WTC11 (cell line): ENCODE measurements at regions not wholly inside any gene's neighbourhood (a gene's known extent, or its start where the extent isn't known, plus 50 kb on each side); places are given as distances from the start of the nearest gene placed in this dataset.

Experiments
- ATAC-seq: fragments of 200-7000 bp; cut with Tn5 transposase; 2 replicates; pipeline ENCODE4 v1.10.0; 2021; ENCODE audit warnings: mild to moderate bottlenecking, moderate library complexity
- CTCF ChIA-PET: fragments of 300-600 bp; sonication (Branson Sonifier 250); formaldehyde crosslinking; loops from one replicate; lab custom pipeline; 2021; ENCODE audit warnings: antibody characterized with exemption; lab: Charles Lee
- POLR2A ChIA-PET: fragments of 350-600 bp; sonication (Branson Sonifier 250); formaldehyde crosslinking; loops from one replicate; lab custom pipeline; 2021; ENCODE audit warnings: antibody characterized with exemption; lab: Charles Lee
- DNase-seq: peaks from one replicate; pipeline ENCODE4 v3.0.0; 2021; ENCODE audit warnings: low spot score
- H3K27ac Mint-ChIP-seq: 2 replicates; pipeline ENCODE4 v1.8.0; 2021; ENCODE audit warnings: mixed read lengths
- H3K27me3 Mint-ChIP-seq: 2 replicates; pipeline ENCODE4 v1.8.0; 2021; ENCODE audit warnings: low read depth, mild to moderate bottlenecking, moderate library complexity, mixed read lengths
- H3K36me3 Mint-ChIP-seq: 2 replicates; pipeline ENCODE4 v1.8.0; 2021; ENCODE audit warnings: mixed read lengths
- H3K4me1 Mint-ChIP-seq: 2 replicates; pipeline ENCODE4 v1.8.0; 2022; ENCODE audit warnings: mixed read lengths
- H3K4me3 Mint-ChIP-seq: 2 replicates; pipeline ENCODE4 v1.8.0; 2021; ENCODE audit warnings: mild to moderate bottlenecking, moderate library complexity, mixed read lengths
- H3K9me3 Mint-ChIP-seq: 2 replicates; pipeline ENCODE4 v1.8.0; 2021; ENCODE audit warnings: mixed read lengths
- EMX1 ChIP-seq: fragments of 250-450 bp; sonication (Bioruptor Pico); IDR thresholded peaks from 2 replicates; pipeline ENCODE4 v1.8.0; 2021; ENCODE audit warnings: mild to moderate bottlenecking
- FOXP1 ChIP-seq: sonication (generic); formaldehyde crosslinking; IDR thresholded peaks from 2 replicates; pipeline ENCODE4 v1.8.0; 2022; ENCODE audit warnings: missing genetic modification reagents, mild to moderate bottlenecking, moderate library complexity, borderline replicate concordance
- GTF2I ChIP-seq: fragments of 250-450 bp; sonication (Bioruptor Pico); conservative IDR thresholded peaks from 2 replicates; pipeline ENCODE4 v1.4.0; 2021; ENCODE audit warnings: mild to moderate bottlenecking
- IRF2 ChIP-seq: sonication (generic); formaldehyde crosslinking; IDR thresholded peaks from 2 replicates; pipeline ENCODE4 v1.8.0; 2022; ENCODE audit warnings: low read depth, missing genetic modification reagents, borderline replicate concordance
- JUN ChIP-seq: sonication (generic); formaldehyde crosslinking; IDR thresholded peaks from 2 replicates; pipeline ENCODE4 v1.8.0; 2023; ENCODE audit warnings: mild to moderate bottlenecking, missing genetic modification reagents
- MYBL2 ChIP-seq: sonication (generic); formaldehyde crosslinking; IDR thresholded peaks from 2 replicates; pipeline ENCODE4 v1.8.1; 2023; ENCODE audit warnings: mild to moderate bottlenecking, moderate library complexity, missing genetic modification reagents
- TP53 ChIP-seq: sonication (generic); formaldehyde crosslinking; IDR thresholded peaks from 2 replicates; pipeline ENCODE4 v1.8.1; 2023; ENCODE audit warnings: mild to moderate bottlenecking, missing genetic modification reagents
- ZNF396 ChIP-seq: fragments of 250-450 bp; sonication (Bioruptor Pico); IDR thresholded peaks from 2 replicates; pipeline ENCODE4 v1.8.0; 2021; ENCODE audit warnings: mild to moderate bottlenecking, moderate library complexity, borderline replicate concordance
- TF ChIP-seq, protein P1 (sequence below): sonication (generic); formaldehyde crosslinking; conservative IDR thresholded peaks from 2 replicates; pipeline ENCODE4 v1.8.1; 2022; ENCODE audit warnings: mild to moderate bottlenecking, missing genetic modification reagents
- TF ChIP-seq, protein P2 (sequence below): sonication (generic); formaldehyde crosslinking; IDR thresholded peaks from 2 replicates; pipeline ENCODE4 v1.8.1; 2023; ENCODE audit warnings: mild to moderate bottlenecking, missing genetic modification reagents, moderate library complexity
- TF ChIP-seq, protein P3 (sequence below): sonication (generic); formaldehyde crosslinking; IDR thresholded peaks from 2 replicates; pipeline ENCODE4 v1.8.0; 2022; ENCODE audit warnings: mild to moderate bottlenecking, missing genetic modification reagents
- TF ChIP-seq, protein P4 (sequence below): sonication (generic); formaldehyde crosslinking; IDR thresholded peaks from 2 replicates; pipeline ENCODE4 v1.8.1; 2023; ENCODE audit warnings: mild to moderate bottlenecking, missing genetic modification reagents
- TF ChIP-seq, protein P5 (sequence below): fragments of 250-450 bp; sonication (Bioruptor Pico); conservative IDR thresholded peaks from 2 replicates; pipeline ENCODE4 v1.9.0; 2021; ENCODE audit warnings: mild to moderate bottlenecking
- TF ChIP-seq, protein P6 (sequence below): sonication (generic); formaldehyde crosslinking; IDR thresholded peaks from 2 replicates; pipeline ENCODE4 v1.8.0; 2023; ENCODE audit warnings: missing genetic modification reagents
- TF ChIP-seq, protein P7 (sequence below): fragments of 250-450 bp; sonication (Bioruptor Pico); IDR thresholded peaks from 2 replicates; pipeline ENCODE4 v1.9.0; 2021; ENCODE audit warnings: mild to moderate bottlenecking
- TF ChIP-seq, protein P8 (sequence below): sonication (generic); formaldehyde crosslinking; IDR thresholded peaks from 2 replicates; pipeline ENCODE4 v1.8.0; 2022; ENCODE audit warnings: missing genetic modification reagents

DNA sequence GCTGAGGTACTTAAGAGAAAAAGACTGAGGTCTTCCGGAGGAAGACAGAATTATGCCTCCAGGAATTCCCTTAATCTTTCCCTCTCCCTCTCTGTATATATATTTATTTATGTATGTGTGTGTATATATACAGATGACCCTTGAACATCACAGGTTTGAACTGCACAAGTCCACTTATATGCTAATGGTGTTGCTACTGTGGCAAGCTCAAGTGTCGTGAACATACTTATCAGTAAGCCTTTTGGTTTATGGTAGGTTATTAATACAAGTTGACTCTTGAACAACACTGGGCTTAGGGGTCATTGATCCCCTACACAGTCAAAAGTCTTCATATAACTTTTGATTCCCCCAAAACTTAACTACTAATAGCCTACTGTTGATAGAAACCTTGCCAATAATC lies 106.8 kb downstream of the NUDT12 start (continued):
- TF ChIP-seq, protein P1, sequence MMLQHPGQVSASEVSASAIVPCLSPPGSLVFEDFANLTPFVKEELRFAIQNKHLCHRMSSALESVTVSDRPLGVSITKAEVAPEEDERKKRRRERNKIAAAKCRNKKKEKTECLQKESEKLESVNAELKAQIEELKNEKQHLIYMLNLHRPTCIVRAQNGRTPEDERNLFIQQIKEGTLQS (CRISPR knock-in tag), result no peak
- TF ChIP-seq GTF2I (CRISPR knock-in tag), result no peak
- TF ChIP-seq, protein P2, sequence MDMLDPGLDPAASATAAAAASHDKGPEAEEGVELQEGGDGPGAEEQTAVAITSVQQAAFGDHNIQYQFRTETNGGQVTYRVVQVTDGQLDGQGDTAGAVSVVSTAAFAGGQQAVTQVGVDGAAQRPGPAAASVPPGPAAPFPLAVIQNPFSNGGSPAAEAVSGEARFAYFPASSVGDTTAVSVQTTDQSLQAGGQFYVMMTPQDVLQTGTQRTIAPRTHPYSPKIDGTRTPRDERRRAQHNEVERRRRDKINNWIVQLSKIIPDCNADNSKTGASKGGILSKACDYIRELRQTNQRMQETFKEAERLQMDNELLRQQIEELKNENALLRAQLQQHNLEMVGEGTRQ (CRISPR knock-in tag), result no peak

DNA sequence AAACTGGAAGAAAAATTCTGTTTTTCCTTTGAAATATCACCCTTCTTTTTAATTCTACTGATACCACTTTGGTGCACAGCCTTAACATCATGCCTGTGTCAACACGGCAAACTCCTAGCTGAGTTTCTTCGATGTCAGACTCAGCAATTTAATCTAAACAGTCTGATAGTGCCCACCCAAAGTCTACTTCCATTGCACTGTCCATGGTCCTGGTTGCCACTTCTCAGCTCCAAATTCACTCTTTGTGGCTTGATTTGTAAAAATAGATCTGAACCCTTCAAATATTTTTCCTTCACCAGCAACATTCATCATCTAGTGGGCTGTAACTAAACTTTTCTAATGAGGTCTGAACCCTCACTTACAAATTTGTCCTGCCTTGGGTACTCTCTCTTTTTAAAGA lies 107.8 kb downstream of the NUDT12 start:
- POLR2A ChIA-PET, result no interaction called here
- H3K36me3 Mint-ChIP-seq, result no peaks in the 10 kb centered on the region
- no peak overlapping the region for H3K27ac Mint-ChIP-seq
- TF ChIP-seq, protein P3, sequence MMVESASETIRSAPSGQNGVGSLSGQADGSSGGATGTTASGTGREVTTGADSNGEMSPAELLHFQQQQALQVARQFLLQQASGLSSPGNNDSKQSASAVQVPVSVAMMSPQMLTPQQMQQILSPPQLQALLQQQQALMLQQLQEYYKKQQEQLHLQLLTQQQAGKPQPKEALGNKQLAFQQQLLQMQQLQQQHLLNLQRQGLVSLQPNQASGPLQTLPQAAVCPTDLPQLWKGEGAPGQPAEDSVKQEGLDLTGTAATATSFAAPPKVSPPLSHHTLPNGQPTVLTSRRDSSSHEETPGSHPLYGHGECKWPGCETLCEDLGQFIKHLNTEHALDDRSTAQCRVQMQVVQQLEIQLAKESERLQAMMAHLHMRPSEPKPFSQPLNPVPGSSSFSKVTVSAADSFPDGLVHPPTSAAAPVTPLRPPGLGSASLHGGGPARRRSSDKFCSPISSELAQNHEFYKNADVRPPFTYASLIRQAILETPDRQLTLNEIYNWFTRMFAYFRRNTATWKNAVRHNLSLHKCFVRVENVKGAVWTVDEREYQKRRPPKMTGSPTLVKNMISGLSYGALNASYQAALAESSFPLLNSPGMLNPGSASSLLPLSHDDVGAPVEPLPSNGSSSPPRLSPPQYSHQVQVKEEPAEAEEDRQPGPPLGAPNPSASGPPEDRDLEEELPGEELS, result no peak
- TF ChIP-seq EMX1 (CRISPR knock-in tag) (no peak), IRF2 (CRISPR knock-in tag) (no peak), JUN (CRISPR knock-in tag) (no peak), TP53 (CRISPR knock-in tag) (no peak), ZNF396 (CRISPR knock-in tag) (no peak), MYBL2 (no peak), FOXP1 (no peak)
- TF ChIP-seq, protein P2 (CRISPR knock-in tag), result no peak
- TF ChIP-seq, protein P4, sequence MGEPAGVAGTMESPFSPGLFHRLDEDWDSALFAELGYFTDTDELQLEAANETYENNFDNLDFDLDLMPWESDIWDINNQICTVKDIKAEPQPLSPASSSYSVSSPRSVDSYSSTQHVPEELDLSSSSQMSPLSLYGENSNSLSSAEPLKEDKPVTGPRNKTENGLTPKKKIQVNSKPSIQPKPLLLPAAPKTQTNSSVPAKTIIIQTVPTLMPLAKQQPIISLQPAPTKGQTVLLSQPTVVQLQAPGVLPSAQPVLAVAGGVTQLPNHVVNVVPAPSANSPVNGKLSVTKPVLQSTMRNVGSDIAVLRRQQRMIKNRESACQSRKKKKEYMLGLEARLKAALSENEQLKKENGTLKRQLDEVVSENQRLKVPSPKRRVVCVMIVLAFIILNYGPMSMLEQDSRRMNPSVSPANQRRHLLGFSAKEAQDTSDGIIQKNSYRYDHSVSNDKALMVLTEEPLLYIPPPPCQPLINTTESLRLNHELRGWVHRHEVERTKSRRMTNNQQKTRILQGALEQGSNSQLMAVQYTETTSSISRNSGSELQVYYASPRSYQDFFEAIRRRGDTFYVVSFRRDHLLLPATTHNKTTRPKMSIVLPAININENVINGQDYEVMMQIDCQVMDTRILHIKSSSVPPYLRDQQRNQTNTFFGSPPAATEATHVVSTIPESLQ (CRISPR knock-in tag), result no peak
- TF ChIP-seq, protein P5, sequence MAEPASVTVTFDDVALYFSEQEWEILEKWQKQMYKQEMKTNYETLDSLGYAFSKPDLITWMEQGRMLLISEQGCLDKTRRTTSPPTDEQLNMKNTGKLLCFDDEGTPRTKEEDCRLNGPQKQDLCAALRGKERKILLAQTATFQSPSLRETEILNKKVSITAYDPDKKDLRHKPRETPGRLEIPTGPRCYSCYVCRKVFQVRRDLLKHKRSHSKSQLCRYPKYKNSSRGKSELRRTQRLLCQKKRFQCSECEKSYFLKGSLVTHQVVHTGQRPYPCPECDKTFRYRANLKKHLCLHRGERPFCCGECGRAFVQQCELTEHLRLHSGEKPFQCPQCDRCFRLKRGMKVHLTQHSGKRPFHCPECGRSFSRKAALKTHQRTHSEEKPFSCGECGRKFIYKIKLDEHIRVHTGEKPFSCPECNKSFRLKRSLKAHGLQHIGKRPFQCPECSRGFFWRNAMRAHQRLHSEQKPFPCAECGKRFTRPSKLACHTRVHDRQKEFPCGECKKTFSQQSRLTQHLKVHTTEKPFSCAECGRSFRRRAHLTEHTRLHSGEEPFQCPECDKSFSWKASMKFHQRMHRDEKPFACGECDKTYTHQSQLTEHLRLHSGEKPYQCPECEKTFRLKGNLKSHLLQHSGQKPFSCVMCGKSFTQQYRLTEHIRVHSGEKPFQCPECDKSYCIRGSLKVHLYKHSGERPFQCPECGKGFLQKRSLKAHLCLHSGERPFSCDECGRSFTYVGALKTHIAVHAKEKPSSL (CRISPR knock-in tag), result no peak
- TF ChIP-seq, protein P6, sequence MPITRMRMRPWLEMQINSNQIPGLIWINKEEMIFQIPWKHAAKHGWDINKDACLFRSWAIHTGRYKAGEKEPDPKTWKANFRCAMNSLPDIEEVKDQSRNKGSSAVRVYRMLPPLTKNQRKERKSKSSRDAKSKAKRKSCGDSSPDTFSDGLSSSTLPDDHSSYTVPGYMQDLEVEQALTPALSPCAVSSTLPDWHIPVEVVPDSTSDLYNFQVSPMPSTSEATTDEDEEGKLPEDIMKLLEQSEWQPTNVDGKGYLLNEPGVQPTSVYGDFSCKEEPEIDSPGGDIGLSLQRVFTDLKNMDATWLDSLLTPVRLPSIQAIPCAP (CRISPR knock-in tag), result no peak
- TF ChIP-seq, protein P7, sequence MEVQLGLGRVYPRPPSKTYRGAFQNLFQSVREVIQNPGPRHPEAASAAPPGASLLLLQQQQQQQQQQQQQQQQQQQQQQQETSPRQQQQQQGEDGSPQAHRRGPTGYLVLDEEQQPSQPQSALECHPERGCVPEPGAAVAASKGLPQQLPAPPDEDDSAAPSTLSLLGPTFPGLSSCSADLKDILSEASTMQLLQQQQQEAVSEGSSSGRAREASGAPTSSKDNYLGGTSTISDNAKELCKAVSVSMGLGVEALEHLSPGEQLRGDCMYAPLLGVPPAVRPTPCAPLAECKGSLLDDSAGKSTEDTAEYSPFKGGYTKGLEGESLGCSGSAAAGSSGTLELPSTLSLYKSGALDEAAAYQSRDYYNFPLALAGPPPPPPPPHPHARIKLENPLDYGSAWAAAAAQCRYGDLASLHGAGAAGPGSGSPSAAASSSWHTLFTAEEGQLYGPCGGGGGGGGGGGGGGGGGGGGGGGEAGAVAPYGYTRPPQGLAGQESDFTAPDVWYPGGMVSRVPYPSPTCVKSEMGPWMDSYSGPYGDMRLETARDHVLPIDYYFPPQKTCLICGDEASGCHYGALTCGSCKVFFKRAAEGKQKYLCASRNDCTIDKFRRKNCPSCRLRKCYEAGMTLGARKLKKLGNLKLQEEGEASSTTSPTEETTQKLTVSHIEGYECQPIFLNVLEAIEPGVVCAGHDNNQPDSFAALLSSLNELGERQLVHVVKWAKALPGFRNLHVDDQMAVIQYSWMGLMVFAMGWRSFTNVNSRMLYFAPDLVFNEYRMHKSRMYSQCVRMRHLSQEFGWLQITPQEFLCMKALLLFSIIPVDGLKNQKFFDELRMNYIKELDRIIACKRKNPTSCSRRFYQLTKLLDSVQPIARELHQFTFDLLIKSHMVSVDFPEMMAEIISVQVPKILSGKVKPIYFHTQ (CRISPR knock-in tag), result no peak
- TF ChIP-seq, protein P8, sequence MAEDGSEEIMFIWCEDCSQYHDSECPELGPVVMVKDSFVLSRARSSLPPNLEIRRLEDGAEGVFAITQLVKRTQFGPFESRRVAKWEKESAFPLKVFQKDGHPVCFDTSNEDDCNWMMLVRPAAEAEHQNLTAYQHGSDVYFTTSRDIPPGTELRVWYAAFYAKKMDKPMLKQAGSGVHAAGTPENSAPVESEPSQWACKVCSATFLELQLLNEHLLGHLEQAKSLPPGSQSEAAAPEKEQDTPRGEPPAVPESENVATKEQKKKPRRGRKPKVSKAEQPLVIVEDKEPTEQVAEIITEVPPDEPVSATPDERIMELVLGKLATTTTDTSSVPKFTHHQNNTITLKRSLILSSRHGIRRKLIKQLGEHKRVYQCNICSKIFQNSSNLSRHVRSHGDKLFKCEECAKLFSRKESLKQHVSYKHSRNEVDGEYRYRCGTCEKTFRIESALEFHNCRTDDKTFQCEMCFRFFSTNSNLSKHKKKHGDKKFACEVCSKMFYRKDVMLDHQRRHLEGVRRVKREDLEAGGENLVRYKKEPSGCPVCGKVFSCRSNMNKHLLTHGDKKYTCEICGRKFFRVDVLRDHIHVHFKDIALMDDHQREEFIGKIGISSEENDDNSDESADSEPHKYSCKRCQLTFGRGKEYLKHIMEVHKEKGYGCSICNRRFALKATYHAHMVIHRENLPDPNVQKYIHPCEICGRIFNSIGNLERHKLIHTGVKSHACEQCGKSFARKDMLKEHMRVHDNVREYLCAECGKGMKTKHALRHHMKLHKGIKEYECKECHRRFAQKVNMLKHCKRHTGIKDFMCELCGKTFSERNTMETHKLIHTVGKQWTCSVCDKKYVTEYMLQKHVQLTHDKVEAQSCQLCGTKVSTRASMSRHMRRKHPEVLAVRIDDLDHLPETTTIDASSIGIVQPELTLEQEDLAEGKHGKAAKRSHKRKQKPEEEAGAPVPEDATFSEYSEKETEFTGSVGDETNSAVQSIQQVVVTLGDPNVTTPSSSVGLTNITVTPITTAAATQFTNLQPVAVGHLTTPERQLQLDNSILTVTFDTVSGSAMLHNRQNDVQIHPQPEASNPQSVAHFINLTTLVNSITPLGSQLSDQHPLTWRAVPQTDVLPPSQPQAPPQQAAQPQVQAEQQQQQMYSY (CRISPR knock-in tag), result no peak
- TF ChIP-seq, all 79 proteins: peak for 0
- Mint-ChIP-seq H3K4me1 (peaks cover 11% of the 10 kb centered on the region), H3K4me3 (no peak overlapping the region), H3K27me3 (no peaks in the 10 kb centered on the region; the same call in 1 of the 2 replicates), H3K9me3 (no peaks in the 10 kb centered on the region)
- no peak for ATAC-seq
- DNase-seq, result no peak
- CTCF ChIA-PET, result no interaction called here
